ENCODE measurements at regions not wholly inside any gene's neighbourhood (a gene's known extent, or its start where the extent isn't known, plus 50 kb on each side); places are given as distances from the start of the nearest gene placed in this dataset.
A peak's percentile ranks its signal among the peaks of the same experiment; 100 is the strongest.
"Not testable (repeated sequence)": the region's sequence is repeated elsewhere in the genome, so short reads cannot be mapped to it uniquely, and the experiment has no call there.

DNA sequence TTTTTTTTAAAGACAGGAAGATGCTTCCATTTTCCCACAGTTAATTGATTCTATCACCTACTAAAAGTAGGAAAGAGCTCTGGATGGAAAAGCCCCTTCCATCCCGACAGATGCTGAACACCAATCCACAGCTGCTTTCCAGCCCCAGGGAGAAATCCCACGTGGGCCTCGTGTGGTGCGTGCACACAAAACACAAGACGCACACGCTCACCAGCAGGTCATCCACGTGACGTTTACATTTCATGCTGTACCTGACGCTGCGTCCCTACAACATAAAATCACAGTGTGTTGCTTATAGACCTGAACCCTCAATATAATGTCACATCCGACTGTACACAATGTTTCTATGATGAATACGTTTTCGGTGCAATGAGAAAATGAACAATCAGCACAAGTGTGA, 50.2 kb upstream of the DACT2 start:
- no peak for DNase-seq

DNA sequence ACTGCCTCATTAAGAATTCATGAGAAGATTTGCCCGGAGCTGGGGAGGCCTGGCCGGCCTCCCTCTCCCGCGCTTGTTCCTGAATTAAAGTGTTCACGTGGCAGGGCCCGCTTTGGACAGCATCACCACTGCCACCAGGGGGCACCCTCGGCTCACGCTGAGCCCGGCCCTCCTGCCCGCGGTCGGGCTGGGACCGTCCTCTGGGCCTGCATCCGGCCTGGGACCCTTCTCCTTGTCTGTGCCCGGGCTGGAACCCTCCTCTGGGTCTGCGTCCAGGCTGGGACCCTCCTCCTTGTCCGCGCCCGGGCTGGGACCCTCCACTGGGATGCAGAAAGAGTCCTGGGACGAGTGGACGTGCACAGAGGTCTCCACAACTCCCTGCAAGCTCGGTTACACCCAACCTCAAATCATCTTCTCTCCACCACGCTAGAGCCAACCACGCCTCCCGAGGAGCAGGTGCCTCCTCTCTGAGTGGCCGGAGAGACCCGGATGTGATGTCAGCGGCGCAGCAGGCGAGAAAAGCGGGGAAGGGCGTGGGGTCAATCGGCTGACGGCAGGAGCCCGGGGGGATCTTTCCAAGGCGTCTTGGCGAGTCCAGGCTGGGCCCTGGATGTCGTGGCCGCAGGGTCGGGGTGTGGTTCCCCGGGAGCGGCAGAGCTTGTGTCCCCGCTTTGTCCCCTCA, 50.9 kb upstream of the DACT2 start:
- peak; percentile 81 for DNase-seq

DNA sequence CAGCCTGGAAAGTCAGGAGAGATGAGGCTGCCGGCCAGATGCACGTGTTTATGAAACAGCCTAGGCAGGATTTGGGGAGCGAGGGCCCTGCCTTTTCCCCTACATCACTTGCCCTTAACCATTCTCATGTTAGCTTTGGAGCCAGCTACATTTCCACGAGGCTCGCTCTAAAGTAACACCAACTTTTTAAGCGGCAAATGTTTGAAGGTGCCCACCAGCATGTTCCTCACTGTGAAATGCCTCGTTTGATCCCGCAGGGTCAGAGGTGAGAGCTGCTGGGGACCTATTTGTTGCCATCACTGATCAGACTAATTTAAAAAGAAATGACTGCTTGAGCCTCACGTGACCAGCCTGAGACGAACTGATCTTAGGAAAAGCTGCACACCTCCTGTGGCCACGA, 51.6 kb upstream of the DACT2 start:
- no peak for DNase-seq

- DNase-seq = no peak
Measured at GRCh38 chr6:168371618-168371980, 52.0 kb upstream of the DACT2 start.

DNA sequence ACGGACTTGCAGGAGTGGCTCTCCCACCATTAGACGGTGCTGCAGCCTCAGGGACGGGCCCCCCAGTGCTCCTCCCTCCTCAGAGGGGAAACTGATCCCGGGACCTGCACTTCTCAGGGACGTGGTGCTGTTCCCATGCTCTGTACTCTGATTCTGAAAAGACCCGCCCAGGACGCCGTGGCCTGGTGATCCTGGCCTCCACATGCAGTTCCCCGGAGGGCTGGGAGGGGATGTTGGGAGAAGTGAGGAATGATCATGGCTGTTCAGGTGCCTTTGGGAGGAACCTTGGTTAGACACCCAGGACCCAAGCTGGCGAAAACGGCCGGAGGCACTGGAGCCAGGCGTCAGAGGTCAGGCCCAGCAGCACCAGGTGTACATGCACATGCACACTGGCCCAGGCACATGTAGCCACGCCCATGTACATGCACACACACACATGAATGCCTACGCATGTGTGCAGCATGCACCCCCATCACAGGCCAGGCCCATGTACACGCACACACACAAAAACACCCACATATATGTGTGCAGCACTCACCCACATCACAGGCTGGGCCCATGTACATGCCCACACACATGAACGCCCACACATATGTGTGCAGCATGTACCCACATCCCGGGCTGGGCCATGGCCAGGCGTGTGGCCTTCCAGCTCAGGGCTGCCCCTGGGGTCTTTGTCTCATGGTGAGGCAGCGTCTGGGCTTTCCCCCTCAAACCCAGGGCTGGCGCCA, 52.6 kb upstream of the DACT2 start:
- no peak for DNase-seq

DNA sequence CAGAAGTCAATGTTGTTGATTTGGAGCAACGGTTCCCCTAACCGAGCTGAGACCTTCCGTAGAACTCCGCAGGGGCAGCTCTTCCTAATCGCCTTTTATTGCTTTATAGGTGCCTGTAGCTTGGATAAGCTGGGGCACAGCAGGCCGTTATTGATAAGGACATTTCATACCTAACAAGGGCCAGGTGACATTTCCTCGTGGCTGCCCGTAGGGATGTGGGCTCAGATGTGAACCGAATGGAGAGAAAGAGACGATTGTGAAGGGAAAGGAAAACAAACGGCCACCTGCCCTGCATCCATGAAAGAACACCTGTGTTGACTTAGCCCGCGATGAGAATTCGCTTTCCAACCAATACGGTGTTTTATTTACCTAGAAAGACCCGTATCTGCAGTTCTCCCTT, 53.3 kb upstream of the DACT2 start:
- DNase-seq = no peak

- DNase-seq = no peak
Measured at GRCh38 chr6:168373389-168373788, 53.8 kb upstream of the DACT2 start.

- no peak for DNase-seq
Measured at GRCh38 chr6:168374051-168374502, 54.5 kb upstream of the DACT2 start.

DNA sequence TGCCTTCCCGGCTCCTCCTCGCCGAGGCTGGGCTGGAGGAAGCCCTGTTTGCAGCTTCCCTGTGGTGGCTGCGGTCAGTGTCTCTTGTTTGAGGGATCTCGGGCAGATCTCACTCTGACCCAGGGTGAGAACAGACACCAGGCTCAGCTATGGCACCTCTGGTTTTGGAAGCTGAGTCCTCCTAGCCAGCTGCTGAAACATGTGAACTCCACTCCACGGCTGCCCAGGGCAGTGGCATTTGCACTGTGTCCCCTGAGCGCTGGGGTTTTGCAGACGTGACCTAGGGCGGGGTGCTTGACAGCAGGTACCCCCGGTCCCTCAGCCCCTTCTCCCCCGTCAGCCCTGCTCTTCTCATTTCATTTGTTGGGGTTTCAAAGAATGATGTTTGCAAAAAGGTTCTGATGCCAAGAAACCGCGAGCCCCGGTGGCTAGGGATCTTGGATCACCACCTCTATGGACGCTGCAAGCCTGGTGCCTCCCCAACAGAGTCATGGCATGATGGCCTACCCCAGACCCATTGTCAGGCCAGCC, 55.0 kb upstream of the DACT2 start:
- no peak for DNase-seq

DNA sequence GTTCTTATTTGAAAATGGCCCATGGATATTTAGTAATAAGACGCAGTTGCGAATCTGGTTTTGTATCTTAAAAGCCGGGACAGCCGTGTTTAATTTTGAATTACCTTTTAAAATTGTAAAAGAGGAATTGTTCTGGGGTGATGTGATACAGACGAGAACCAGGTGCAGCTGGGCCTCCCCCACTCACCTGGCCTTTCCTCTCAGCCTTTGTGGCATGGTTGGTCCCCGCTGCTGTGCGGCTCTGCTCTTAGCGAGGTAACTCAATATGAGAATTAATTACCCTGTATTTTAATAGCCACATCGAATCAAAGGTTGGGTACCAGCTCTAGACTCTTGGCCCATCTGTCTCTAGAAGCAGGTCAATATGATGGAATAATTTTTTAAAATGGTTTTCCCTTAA, 56.5 kb upstream of the DACT2 start:
- no peak for DNase-seq

GRCh38 chr6:168376811-168377483, 57.4 kb upstream of the DACT2 start:
- no peak for DNase-seq

GRCh38 chr6:168377484-168377855, 57.9 kb upstream of the DACT2 start:
- no peak for DNase-seq

- DNase-seq = no peak
Measured at GRCh38 chr6:168377856-168378832, 58.6 kb upstream of the DACT2 start.

DNA sequence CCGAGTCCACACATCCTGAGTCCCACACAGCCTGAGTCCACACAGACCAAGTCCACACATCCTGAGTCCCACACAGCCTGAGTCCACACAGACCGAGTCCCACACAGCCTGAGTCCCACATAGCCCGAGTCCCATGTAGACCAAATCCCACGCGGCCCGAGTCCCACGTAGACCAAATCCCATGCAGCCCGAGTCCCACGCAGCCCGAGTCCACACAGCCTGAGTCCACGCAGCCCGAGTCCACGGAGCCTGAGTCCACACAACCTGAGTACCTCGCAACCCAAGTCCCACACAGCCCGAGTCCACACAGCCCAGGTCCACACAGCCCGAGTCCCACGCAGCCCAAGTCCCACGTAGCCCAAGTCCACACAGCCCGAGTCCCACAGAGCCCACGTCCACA, 60.0 kb upstream of the DACT2 start:
- DNase-seq = not testable (repeated sequence)

DNA sequence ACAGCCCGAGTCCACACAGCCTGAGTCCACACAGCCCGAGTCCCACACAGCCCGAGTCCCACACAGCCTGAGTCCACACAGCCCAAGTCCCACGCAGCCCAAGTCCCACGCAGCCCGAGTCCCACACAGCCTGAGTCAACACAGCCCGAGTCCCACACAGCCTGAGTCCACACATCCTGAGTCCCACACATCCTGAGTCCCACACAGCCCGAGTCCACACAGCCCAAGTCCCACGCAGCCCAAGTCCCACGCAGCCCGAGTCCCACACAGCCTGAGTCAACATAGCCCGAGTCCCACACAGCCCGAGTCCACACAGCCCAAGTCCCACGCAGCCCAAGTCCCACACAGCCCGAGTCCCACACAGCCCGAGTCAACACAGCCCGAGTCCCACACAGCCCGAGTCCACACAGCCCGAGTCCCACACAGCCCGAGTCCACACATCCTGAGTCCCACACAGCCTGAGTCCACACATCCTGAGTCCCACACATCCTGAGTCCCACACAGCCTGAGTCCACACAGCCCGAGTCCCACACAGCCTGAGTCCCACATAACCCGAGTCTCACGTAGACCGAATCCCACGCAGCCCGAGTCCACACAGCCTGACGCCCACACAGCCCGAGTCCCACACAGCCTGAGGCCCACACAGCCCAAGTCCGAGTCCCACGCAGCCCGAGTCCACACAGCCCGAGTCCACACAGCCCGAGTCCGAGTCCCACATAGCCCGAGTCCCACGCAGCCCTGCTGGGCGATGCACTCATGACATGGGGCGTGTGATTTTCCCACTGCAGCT, 60.6 kb upstream of the SMOC2 start:
- not testable (repeated sequence) for DNase-seq

GRCh38 chr6:168380956-168381605, 59.9 kb upstream of the SMOC2 start:
- DNase-seq = no peak

- DNase-seq = no peak
Measured at GRCh38 chr6:168381726-168382458, 59.1 kb upstream of the SMOC2 start.

GRCh38 chr6:168383062-168383854, 57.7 kb upstream of the SMOC2 start:
- DNase-seq = no peak

All from stimulated activated CD4-positive, alpha-beta T cell treated with anti-CD3 and anti-CD28 coated beads, Interleukin-15, amount 100 ng/mL, for 24 hours (primary cell).